22Rv1 (cell line): ENCODE measurements at regions not wholly inside any gene's neighbourhood (a gene's known extent, or its start where the extent isn't known, plus 50 kb on each side); places are given as distances from the start of the nearest gene placed in this dataset.

ENCODE experiments used
- ZFX ChIP-seq: fragments of 450-650 bp; IDR thresholded peaks from 2 replicates; pipeline ENCODE4 v1.6.1; 2017; ENCODE audit warnings: antibody characterized with exemption, borderline replicate concordance
- TF ChIP-seq, protein P1 (sequence below): fragments of 450-650 bp; IDR thresholded peaks from 2 replicates; pipeline ENCODE4 v1.5.1; 2017; ENCODE audit warnings: mild to moderate bottlenecking

GRCh38 chr6:128767150-128767549 lies 115.8 kb upstream of the LAMA2 start:
- TF ChIP-seq ZFX: no peak
- TF ChIP-seq, protein P1, sequence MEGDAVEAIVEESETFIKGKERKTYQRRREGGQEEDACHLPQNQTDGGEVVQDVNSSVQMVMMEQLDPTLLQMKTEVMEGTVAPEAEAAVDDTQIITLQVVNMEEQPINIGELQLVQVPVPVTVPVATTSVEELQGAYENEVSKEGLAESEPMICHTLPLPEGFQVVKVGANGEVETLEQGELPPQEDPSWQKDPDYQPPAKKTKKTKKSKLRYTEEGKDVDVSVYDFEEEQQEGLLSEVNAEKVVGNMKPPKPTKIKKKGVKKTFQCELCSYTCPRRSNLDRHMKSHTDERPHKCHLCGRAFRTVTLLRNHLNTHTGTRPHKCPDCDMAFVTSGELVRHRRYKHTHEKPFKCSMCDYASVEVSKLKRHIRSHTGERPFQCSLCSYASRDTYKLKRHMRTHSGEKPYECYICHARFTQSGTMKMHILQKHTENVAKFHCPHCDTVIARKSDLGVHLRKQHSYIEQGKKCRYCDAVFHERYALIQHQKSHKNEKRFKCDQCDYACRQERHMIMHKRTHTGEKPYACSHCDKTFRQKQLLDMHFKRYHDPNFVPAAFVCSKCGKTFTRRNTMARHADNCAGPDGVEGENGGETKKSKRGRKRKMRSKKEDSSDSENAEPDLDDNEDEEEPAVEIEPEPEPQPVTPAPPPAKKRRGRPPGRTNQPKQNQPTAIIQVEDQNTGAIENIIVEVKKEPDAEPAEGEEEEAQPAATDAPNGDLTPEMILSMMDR: no peak
